ENCODE measurements at regions not wholly inside any gene's neighbourhood (a gene's known extent, or its start where the extent isn't known, plus 50 kb on each side); places are given as distances from the start of the nearest gene placed in this dataset.

- Histone ChIP-seq H3K9me3 (ENCODE audit: insufficient read depth, low read length) (peaks cover 6% of the 10 kb centered on the region; the same call in 1 of the 2 replicates), H3K9ac (ENCODE audit: low read length) (no peak overlapping the region), H3K4me2 (ENCODE audit: low read depth, low read length, poor library complexity, severe bottlenecking) (no peak overlapping the region), H4K20me1 (ENCODE audit: low read depth, low read length) (no peaks in the 10 kb centered on the region), H3K27me3 (ENCODE audit: low read length) (no peaks in the 10 kb centered on the region), H3K27ac (ENCODE audit: low read depth, low read length) (no peak overlapping the region), H3F3A (ENCODE audit: insufficient read depth) (no peaks in the 10 kb centered on the region), H3K79me2 (ENCODE audit: insufficient read depth, low read length) (no peaks in the 10 kb centered on the region), H3K36me3 (ENCODE audit: low read length) (no peaks in the 10 kb centered on the region), H3K4me3 (ENCODE audit: insufficient read depth, low read length, poor library complexity, severe bottlenecking) (no peak overlapping the region), H2AFZ (ENCODE audit: low read depth, low read length, severe bottlenecking) (no peak overlapping the region), H3K9me2 (replicated peaks; ENCODE audit: insufficient read depth, low read length) (no peaks in the 10 kb centered on the region)
- TF ChIP-seq CTCF (IDR thresholded peaks at IDR 0.05; ENCODE audit: insufficient read depth, low read length, poor library complexity, severe bottlenecking) (no peak), EZH2phosphoT487 (conservative IDR thresholded peaks at IDR 0.05; ENCODE audit: low read length) (no peak)
Observed at GRCh38 chr18:24731158-24731557, 270.7 kb downstream of the HRH4 start.

- Histone ChIP-seq H4K20me1 (ENCODE audit: low read depth, low read length) (no peaks in the 10 kb centered on the region), H3K9me3 (ENCODE audit: insufficient read depth, low read length) (peaks cover 6% of the 10 kb centered on the region; the same call in 1 of the 2 replicates), H3K79me2 (ENCODE audit: insufficient read depth, low read length) (no peaks in the 10 kb centered on the region), H3K4me2 (ENCODE audit: low read depth, low read length, poor library complexity, severe bottlenecking) (no peak overlapping the region), H3K27ac (ENCODE audit: low read depth, low read length) (no peak overlapping the region), H2AFZ (ENCODE audit: low read depth, low read length, severe bottlenecking) (no peak overlapping the region), H3F3A (ENCODE audit: insufficient read depth) (no peaks in the 10 kb centered on the region), H3K36me3 (ENCODE audit: low read length) (no peaks in the 10 kb centered on the region), H3K27me3 (ENCODE audit: low read length) (no peaks in the 10 kb centered on the region), H3K9me2 (replicated peaks; ENCODE audit: insufficient read depth, low read length) (no peaks in the 10 kb centered on the region), H3K4me3 (ENCODE audit: insufficient read depth, low read length, poor library complexity, severe bottlenecking) (no peak overlapping the region), H3K9ac (ENCODE audit: low read length) (no peak overlapping the region)
- TF ChIP-seq CTCF (IDR thresholded peaks at IDR 0.05; ENCODE audit: insufficient read depth, low read length, poor library complexity, severe bottlenecking), result no peak
- no peak for TF ChIP-seq EZH2phosphoT487 (conservative IDR thresholded peaks at IDR 0.05; ENCODE audit: low read length)
Observed at GRCh38 chr18:24731981-24732380, 271.5 kb downstream of the HRH4 start.

- Histone ChIP-seq H3K27me3 (ENCODE audit: low read length) (no peaks in the 10 kb centered on the region), H3K9me3 (ENCODE audit: insufficient read depth, low read length) (peaks cover 6% of the 10 kb centered on the region; the same call in 1 of the 2 replicates), H3K36me3 (ENCODE audit: low read length) (no peaks in the 10 kb centered on the region), H3K9ac (ENCODE audit: low read length) (no peak overlapping the region), H3K4me2 (ENCODE audit: low read depth, low read length, poor library complexity, severe bottlenecking) (no peak overlapping the region), H3F3A (ENCODE audit: insufficient read depth) (no peaks in the 10 kb centered on the region), H4K20me1 (ENCODE audit: low read depth, low read length) (no peaks in the 10 kb centered on the region), H3K27ac (ENCODE audit: low read depth, low read length) (no peak overlapping the region), H3K79me2 (ENCODE audit: insufficient read depth, low read length) (no peaks in the 10 kb centered on the region), H3K9me2 (replicated peaks; ENCODE audit: insufficient read depth, low read length) (no peaks in the 10 kb centered on the region), H3K4me3 (ENCODE audit: insufficient read depth, low read length, poor library complexity, severe bottlenecking) (no peak overlapping the region), H2AFZ (ENCODE audit: low read depth, low read length, severe bottlenecking) (no peak overlapping the region)
- TF ChIP-seq EZH2phosphoT487 (conservative IDR thresholded peaks at IDR 0.05; ENCODE audit: low read length) (no peak), CTCF (IDR thresholded peaks at IDR 0.05; ENCODE audit: insufficient read depth, low read length, poor library complexity, severe bottlenecking) (peak; percentile 11)
Observed at GRCh38 chr18:24734058-24734457, 273.6 kb downstream of the HRH4 start.
